OCI-LY7 (cell line): ENCODE measurements at regions not wholly inside any gene's neighbourhood (a gene's known extent, or its start where the extent isn't known, plus 50 kb on each side); places are given as distances from the start of the nearest gene placed in this dataset.
"Not testable (repeated sequence)": the region's sequence is repeated elsewhere in the genome, so short reads cannot be mapped to it uniquely, and the experiment has no call there.

Experiments used
- BruUV-seq: library from RNA; stranded (reverse); fragments of 400-500 nt; replicated peaks from 2 replicates; lab custom pipeline; 2021; lab: Mats Ljungman, UMichigan
- CTCF ChIA-PET: fragments of 300-600 bp; sonication (Branson Sonifier 250); formaldehyde crosslinking; loops from one replicate; lab custom pipeline; 2022; ENCODE audit warnings: antibody characterized with exemption; ENCODE audit not compliant: unreplicated experiment; lab: Charles Lee
- POLR2A ChIA-PET: fragments of 300-600 bp; sonication (Branson Sonifier 250); formaldehyde crosslinking; loops from one replicate; lab custom pipeline; 2022; ENCODE audit warnings: antibody characterized with exemption; lab: Charles Lee
- DNase-seq: peaks from one replicate; pipeline ENCODE4 v3.0.0-alpha.2; 2015; ENCODE audit warnings: low spot score
- H2AFZ ChIP-seq: fragments of 200-600 bp; sonication (generic), shearing (Covaris generic); 2 replicates; pipeline ENCODE4 v1.6.1; 2014; ENCODE audit warnings: mild to moderate bottlenecking, antibody characterized with exemption, low read length, moderate library complexity
- H3K27ac ChIP-seq: fragments of 200-600 bp; sonication (generic); 2 replicates; pipeline ENCODE4 v1.5.1; 2014; ENCODE audit warnings: mixed run types, low read depth, mild to moderate bottlenecking, moderate library complexity, low read length, inconsistent platforms; ENCODE audit not compliant: poor library complexity, severe bottlenecking
- H3K36me3 ChIP-seq: fragments of 200-600 bp; sonication (generic); 2 replicates; pipeline ENCODE4 v1.6.1; 2014; ENCODE audit warnings: mild to moderate bottlenecking, antibody characterized with exemption, low read length, moderate library complexity, mixed read lengths; ENCODE audit not compliant: insufficient read depth
- H3K4me1 ChIP-seq: fragments of 200-600 bp; sonication (generic); 2 replicates; pipeline ENCODE4 v1.5.1; 2014; ENCODE audit warnings: mild to moderate bottlenecking, low read length; ENCODE audit not compliant: insufficient read depth, poor library complexity, severe bottlenecking
- H3K4me2 ChIP-seq: fragments of 200-600 bp; sonication (generic); 2 replicates; pipeline ENCODE4 v1.6.1; 2014; ENCODE audit warnings: mild to moderate bottlenecking, low read length
- H3K4me3 ChIP-seq: fragments of 200-600 bp; sonication (generic); 2 replicates; pipeline ENCODE4 v1.5.1; 2014; ENCODE audit warnings: mild to moderate bottlenecking, low read depth, low read length; ENCODE audit not compliant: poor library complexity, severe bottlenecking
- H3K79me2 ChIP-seq: fragments of 200-600 bp; sonication (generic); 2 replicates; pipeline ENCODE4 v1.6.1; 2016; ENCODE audit warnings: low read depth, mild to moderate bottlenecking, low read length, moderate library complexity, mixed read lengths; ENCODE audit not compliant: insufficient read depth
- H3K9me2 ChIP-seq: fragments of 200-600 bp; sonication (generic); 2 replicates; pipeline ENCODE4 v1.6.1; 2016; ENCODE audit warnings: mild to moderate bottlenecking, low read length, mixed read lengths; ENCODE audit not compliant: insufficient read depth
- H3K9me3 ChIP-seq: fragments of 200-600 bp; sonication (generic); 2 replicates; pipeline ENCODE4 v1.6.1; 2014; ENCODE audit warnings: mild to moderate bottlenecking, mixed run types, low read length, mixed read lengths
- H4K20me1 ChIP-seq: fragments of 200-600 bp; sonication (generic); 2 replicates; pipeline ENCODE4 v1.6.1; 2014; ENCODE audit warnings: mild to moderate bottlenecking, antibody characterized with exemption, low read length, moderate library complexity, mixed read lengths; ENCODE audit not compliant: insufficient read depth
- CTCF ChIP-seq: fragments of 200-600 bp; sonication (generic); conservative IDR thresholded peaks from 2 replicates; pipeline ENCODE4 v1.5.1; 2014; ENCODE audit warnings: mild to moderate bottlenecking, antibody characterized with exemption, low read length, moderate library complexity, mixed read lengths
- EZH2phosphoT487 ChIP-seq: fragments of 200-600 bp; sonication (generic); IDR thresholded peaks from 2 replicates; pipeline ENCODE4 v1.6.1; 2018; ENCODE audit warnings: low read depth, borderline replicate concordance, mild to moderate bottlenecking, mixed run types, antibody characterized with exemption, low read length, moderate library complexity, mixed read lengths
- intact Hi-C: fragments of 100-400 bp; cut with micrococcal nuclease; formaldehyde crosslinking; loops from one replicate; pipeline ENCODE4 v1.10.0; 2022; ENCODE audit not compliant: unreplicated experiment

DNA sequence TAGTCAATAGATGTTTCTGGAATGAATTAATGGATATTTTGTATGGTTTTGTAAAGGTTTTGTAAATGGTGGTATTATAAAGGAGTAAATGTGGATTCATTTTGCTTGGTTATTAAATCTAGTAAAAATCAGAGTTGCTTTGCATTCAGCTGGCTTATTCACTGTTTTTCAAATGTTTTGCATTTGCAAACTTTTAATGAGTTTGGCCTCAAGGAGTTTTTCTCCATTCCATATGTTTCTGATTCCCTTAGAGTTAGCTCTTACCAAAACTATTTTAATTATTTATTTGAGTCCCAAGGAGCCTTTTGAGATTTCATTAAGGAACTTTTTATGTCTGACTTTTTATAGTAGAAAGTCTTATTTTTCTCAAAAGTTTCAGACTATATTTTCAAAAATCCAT is 992.2 kb downstream of the DIPK2A start:
- Histone ChIP-seq H4K20me1 (no peaks in the 10 kb centered on the region), H3K4me2 (no peak overlapping the region), H3K36me3 (no peaks in the 10 kb centered on the region), H3K4me3 (no peak overlapping the region), H3K79me2 (no peaks in the 10 kb centered on the region), H3K9me3 (no peaks in the 10 kb centered on the region), H3K27ac (no peak overlapping the region), H3K4me1 (no peaks in the 10 kb centered on the region), H2AFZ (no peak overlapping the region), H3K9me2 (no peaks in the 10 kb centered on the region)
- BruUV-seq = no TSS peak
- no peak for TF ChIP-seq EZH2phosphoT487
- TF ChIP-seq CTCF = no peak
- intact Hi-C loops = no loop called here
- POLR2A ChIA-PET = no interaction called here
- DNase-seq = no peak
- CTCF ChIA-PET = no interaction called here

DNA sequence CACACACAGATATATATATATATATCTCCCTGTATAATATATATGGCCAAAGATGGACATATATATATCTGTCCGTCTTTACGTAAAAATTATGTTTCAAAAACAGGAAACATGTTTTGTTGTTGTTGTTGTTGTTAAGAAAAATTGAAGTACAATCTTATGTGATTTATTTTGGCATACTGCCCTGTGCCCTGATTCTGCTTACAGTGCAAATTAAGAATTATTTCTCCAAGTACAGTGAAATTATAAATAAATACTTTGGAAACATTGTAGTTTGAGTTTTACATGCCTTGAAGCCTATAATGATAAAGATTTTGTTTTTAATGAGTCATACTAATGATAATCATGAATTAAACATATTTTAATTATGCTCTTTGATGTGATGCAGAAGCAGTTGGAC is 994.9 kb downstream of the DIPK2A start:
- BruUV-seq = no TSS peak
- Histone ChIP-seq H3K79me2 (no peaks in the 10 kb centered on the region), H3K4me3 (no peak overlapping the region), H3K4me2 (no peak overlapping the region), H2AFZ (no peak overlapping the region), H3K36me3 (no peaks in the 10 kb centered on the region), H3K9me3 (no peaks in the 10 kb centered on the region), H3K4me1 (no peaks in the 10 kb centered on the region), H4K20me1 (no peaks in the 10 kb centered on the region), H3K27ac (no peak overlapping the region), H3K9me2 (no peaks in the 10 kb centered on the region)
- DNase-seq = no peak
- intact Hi-C loops = no loop called here
- CTCF ChIA-PET = no interaction called here
- TF ChIP-seq EZH2phosphoT487 = no peak
- TF ChIP-seq CTCF = no peak
- POLR2A ChIA-PET = interaction anchor here (0.5 kb wide), 1 partner anchor 1264 kb away, joined by 3 read pairs; no protein-coding TSS in a partner anchor

GRCh38 chr3:144968750-144969350 is 997.2 kb downstream of the DIPK2A start:
- Histone ChIP-seq H3K36me3 (no peaks in the 10 kb centered on the region), H3K4me2 (no peak overlapping the region), H2AFZ (no peak overlapping the region), H4K20me1 (no peaks in the 10 kb centered on the region), H3K9me2 (no peaks in the 10 kb centered on the region), H3K79me2 (no peaks in the 10 kb centered on the region), H3K4me1 (no peaks in the 10 kb centered on the region), H3K9me3 (no peaks in the 10 kb centered on the region), H3K4me3 (no peak overlapping the region), H3K27ac (no peak overlapping the region)
- no TSS peak for BruUV-seq
- POLR2A ChIA-PET = interaction anchor here (1.2 kb wide), 1 partner anchor 11 kb away, joined by 5 read pairs; no protein-coding TSS in a partner anchor
- TF ChIP-seq CTCF (no peak), EZH2phosphoT487 (no peak)
- intact Hi-C loops = no loop called here
- CTCF ChIA-PET = no interaction called here
- no peak for DNase-seq

DNA sequence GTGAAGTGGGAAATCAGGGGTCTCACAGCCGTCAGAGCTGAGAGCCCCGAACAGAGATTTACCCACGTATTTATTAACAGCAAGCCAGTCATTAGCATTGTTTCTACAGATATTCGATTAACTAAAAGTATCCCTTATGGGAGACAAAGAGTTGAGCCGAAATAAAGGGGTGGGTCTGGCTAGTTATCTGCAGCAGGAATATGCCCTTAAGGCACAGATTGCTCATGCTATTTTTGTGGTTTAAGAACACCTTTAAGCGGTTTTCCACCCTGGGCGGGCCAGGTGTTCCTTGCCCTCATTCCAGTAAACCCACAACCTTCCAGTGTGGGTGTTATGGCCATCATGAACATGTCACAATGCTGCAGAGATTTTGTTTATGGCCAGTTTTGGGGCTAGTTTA is 1012.9 kb downstream of the DIPK2A start:
- H3K79me2 ChIP-seq, H3K4me3 ChIP-seq, H3K9me2 ChIP-seq, H4K20me1 ChIP-seq, H3K9me3 ChIP-seq, H3K36me3 ChIP-seq, intact Hi-C loops, H3K4me1 ChIP-seq, POLR2A ChIA-PET, H3K27ac ChIP-seq, H2AFZ ChIP-seq, CTCF ChIA-PET, BruUV-seq, DNase-seq, H3K4me2 ChIP-seq: not testable (repeated sequence)
